NCI-H2196 treated with DMSO at 0.1 percent for 48 hours (cell line): ENCODE measurements at regions not wholly inside any gene's neighbourhood (a gene's known extent, or its start where the extent isn't known, plus 50 kb on each side); places are given as distances from the start of the nearest gene placed in this dataset.

Source experiments
- DNase-seq: peaks from one replicate; lab custom pipeline; 2025; ENCODE audit not compliant: unreplicated experiment; lab: John Stamatoyannopoulos, UW

GRCh38 chr9:36728651-36729520 lies 156.2 kb downstream of the MELK start:
- peak; percentile 45 for DNase-seq

GRCh38 chr9:36729906-36730305 lies 157.2 kb downstream of the MELK start:
- DNase-seq, result no peak

GRCh38 chr9:36730414-36730813 lies 157.7 kb downstream of the MELK start:
- no peak for DNase-seq

GRCh38 chr9:36731068-36731956 lies 158.6 kb downstream of the MELK start:
- no peak for DNase-seq

GRCh38 chr9:36734737-36735136 lies 162.0 kb downstream of the MELK start:
- no peak for DNase-seq

GRCh38 chr9:36736648-36737047 lies 164.0 kb downstream of the MELK start:
- no peak for DNase-seq

- DNase-seq, result no peak
Measured at GRCh38 chr9:36738318-36738976, 165.8 kb downstream of the MELK start.

GRCh38 chr9:36739373-36740116 lies 166.8 kb downstream of the MELK start:
- no peak for DNase-seq

- no peak for DNase-seq
Measured at GRCh38 chr9:36742264-36742663, 169.6 kb downstream of the MELK start.

GRCh38 chr9:36744678-36745077 lies 172.0 kb downstream of the MELK start:
- DNase-seq, result no peak

GRCh38 chr9:36745977-36746376 lies 173.3 kb downstream of the MELK start:
- DNase-seq, result no peak

GRCh38 chr9:36746415-36746814 lies 173.7 kb downstream of the MELK start:
- no peak for DNase-seq

- DNase-seq, result no peak
Measured at GRCh38 chr9:36748322-36748899, 175.7 kb downstream of the MELK start.

GRCh38 chr9:36749461-36749860 lies 176.8 kb downstream of the MELK start:
- DNase-seq, result no peak

- no peak for DNase-seq
Measured at GRCh38 chr9:36750630-36751029, 177.9 kb downstream of the MELK start.

- no peak for DNase-seq
Measured at GRCh38 chr9:36755019-36755418, 182.3 kb downstream of the MELK start.

GRCh38 chr9:36759141-36759540 lies 186.4 kb downstream of the MELK start:
- no peak for DNase-seq

GRCh38 chr9:36759976-36760375 lies 187.3 kb downstream of the MELK start:
- DNase-seq, result no peak

GRCh38 chr9:36760667-36761420 lies 188.1 kb downstream of the MELK start:
- DNase-seq, result no peak

GRCh38 chr9:36762958-36763357 lies 190.3 kb downstream of the MELK start:
- DNase-seq, result no peak
